Tibial nerve (tissue), 4 donors: ENCODE measurements at regions not wholly inside any gene's neighbourhood (a gene's known extent, or its start where the extent isn't known, plus 50 kb on each side); places are given as distances from the start of the nearest gene placed in this dataset.

ENCODE experiments used
- DNase-seq, 2 donors: peaks; one replicate each; pipeline ENCODE4 v3.0.0-alpha.2; 2019; ENCODE audit warnings: low spot score in 2 of 2
- H3K27ac ChIP-seq, 4 donors: fragments of 200-600 bp; sonication (generic) in 3 of 4; one replicate each; pipeline ENCODE4 v1.5.1; 2017 to 2019; ENCODE audit warnings: mild to moderate bottlenecking in 1 of 4
- H3K27me3 ChIP-seq, 2 donors: fragments of 200-600 bp; sonication (generic) in 1 of 2; one replicate each; pipeline versions ENCODE4 v1.5.1 to v1.6.0; 2017 to 2019
- H3K36me3 ChIP-seq, 3 donors: fragments of 200-600 bp; sonication (generic); one replicate each; pipeline ENCODE4 v1.5.1; 2018 to 2019
- H3K4me1 ChIP-seq, 4 donors: fragments of 200-600 bp; sonication (generic) in 3 of 4; one replicate each; pipeline ENCODE4 v1.5.1; 2017 to 2019
- H3K4me3 ChIP-seq, 4 donors: fragments of 200-600 bp; sonication (generic) in 3 of 4; one replicate each; pipeline ENCODE4 v1.5.1; 2017 to 2019; ENCODE audit warnings: mild to moderate bottlenecking in 1 of 4, moderate library complexity in 1 of 4
- H3K9me3 ChIP-seq, 4 donors: fragments of 200-600 bp; sonication (generic) in 3 of 4; one replicate each; pipeline ENCODE4 v1.5.1; 2017 to 2019
- EP300 ChIP-seq, 2 donors: sonication (generic); formaldehyde crosslinking; IDR thresholded peaks; one replicate each; pipeline ENCODE4 v1.6.1; 2017; ENCODE audit warnings: antibody characterized with exemption in 2 of 2, mild to moderate bottlenecking in 1 of 2
- POLR2A ChIP-seq, 2 donors: fragments of 450-650 bp; IDR thresholded peaks; one replicate each; pipeline ENCODE4 v1.6.1; 2017; ENCODE audit warnings: antibody characterized with exemption in 2 of 2, mild to moderate bottlenecking in 2 of 2, moderate library complexity in 2 of 2
- WGBS, 2 donors: methylation state at CpG; one replicate each; pipeline ENCODE4 v1.1.5; 2018; 5-methylcytosine and 5-hydroxymethylcytosine counted together
- TF ChIP-seq, protein P1 (sequence below), 5 experiments: fragments of 200-600 bp in 3 of 5; fragments of 450-650 bp in 2 of 5; sonication (generic) in 3 of 5; IDR thresholded peaks; one replicate each; pipeline ENCODE4 v1.5.1; 2016 to 2019; ENCODE audit warnings: antibody characterized with exemption in 5 of 5, mild to moderate bottlenecking in 3 of 5, moderate library complexity in 2 of 5

DNA sequence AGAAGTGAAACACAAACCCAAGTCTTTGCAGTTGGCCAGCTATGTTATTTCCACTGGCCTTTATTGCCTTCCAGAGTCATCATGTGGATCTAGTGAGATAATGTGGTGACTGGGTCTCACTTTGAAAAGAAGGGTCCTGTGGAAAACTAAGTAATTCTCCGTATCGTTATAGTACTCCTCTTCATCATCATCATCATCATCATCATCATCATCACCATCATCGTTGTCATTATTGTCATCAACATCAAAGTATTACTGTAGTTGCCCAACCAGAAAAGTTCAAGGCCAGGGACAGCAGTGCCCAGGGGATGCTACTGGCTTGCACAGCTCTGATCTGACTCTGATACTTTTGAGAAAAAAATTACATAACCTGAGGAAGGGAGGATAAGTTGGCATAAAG, 295.6 kb upstream of the F9 start:
- H3K4me3 ChIP-seq: no peak overlapping the region
- H3K27ac ChIP-seq: no peak overlapping the region
- WGBS, 2 donors: 87 to 97% methylated on average over 3 of the region's 3 CpGs
- H3K9me3 ChIP-seq: no peaks in the 10 kb centered on the region
- H3K27me3 ChIP-seq: no peaks in the 10 kb centered on the region
- DNase-seq: no peak
- H3K4me1 ChIP-seq: no peaks in the 10 kb centered on the region
- H3K36me3 ChIP-seq: no peaks in the 10 kb centered on the region
- TF ChIP-seq POLR2A (IDR thresholded peaks at IDR 0.05) (no peak), EP300 (IDR thresholded peaks at IDR 0.05) (no peak)
- TF ChIP-seq, protein P1, sequence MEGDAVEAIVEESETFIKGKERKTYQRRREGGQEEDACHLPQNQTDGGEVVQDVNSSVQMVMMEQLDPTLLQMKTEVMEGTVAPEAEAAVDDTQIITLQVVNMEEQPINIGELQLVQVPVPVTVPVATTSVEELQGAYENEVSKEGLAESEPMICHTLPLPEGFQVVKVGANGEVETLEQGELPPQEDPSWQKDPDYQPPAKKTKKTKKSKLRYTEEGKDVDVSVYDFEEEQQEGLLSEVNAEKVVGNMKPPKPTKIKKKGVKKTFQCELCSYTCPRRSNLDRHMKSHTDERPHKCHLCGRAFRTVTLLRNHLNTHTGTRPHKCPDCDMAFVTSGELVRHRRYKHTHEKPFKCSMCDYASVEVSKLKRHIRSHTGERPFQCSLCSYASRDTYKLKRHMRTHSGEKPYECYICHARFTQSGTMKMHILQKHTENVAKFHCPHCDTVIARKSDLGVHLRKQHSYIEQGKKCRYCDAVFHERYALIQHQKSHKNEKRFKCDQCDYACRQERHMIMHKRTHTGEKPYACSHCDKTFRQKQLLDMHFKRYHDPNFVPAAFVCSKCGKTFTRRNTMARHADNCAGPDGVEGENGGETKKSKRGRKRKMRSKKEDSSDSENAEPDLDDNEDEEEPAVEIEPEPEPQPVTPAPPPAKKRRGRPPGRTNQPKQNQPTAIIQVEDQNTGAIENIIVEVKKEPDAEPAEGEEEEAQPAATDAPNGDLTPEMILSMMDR (IDR thresholded peaks at IDR 0.05): no peak

DNA sequence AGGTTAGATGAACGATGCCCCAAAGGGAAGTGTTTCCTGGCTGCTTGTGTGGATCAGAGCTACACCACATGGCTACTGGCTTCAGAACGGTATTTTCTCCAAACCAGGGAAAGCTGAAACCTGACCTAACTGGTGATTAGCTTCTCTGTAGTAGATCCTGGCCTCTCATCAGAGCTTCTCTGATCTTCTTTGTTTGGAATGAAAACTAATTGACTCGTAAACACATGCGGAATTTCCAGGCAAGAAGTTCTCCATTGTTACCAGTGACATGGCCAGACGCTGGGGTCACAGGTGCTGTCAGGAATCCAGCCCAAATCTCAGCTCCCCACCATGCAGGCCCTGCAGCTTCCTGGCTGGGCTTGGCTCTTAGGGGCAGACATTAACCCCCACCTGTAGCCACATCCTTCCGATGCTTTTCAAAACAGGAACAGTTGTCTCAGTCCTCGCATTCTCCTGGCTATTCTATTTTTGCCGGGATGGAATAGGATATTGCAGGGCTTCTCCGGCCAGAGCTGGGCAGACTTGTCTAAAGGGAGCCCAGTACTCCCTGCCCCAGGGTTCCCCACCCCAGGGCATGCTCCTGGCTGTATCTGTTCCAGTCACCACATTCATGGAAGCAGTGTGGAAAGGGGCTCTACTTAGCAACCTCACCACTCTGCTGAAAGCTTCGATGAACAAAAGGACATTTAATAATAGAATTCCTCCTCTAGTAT, 305.4 kb upstream of the F9 start:
- DNase-seq: no peak
- H3K27ac ChIP-seq: no peak overlapping the region
- no peaks in the 10 kb centered on the region for H3K9me3 ChIP-seq
- no peaks in the 10 kb centered on the region for H3K36me3 ChIP-seq
- 20 to 44% methylated on average over 7 to 10 of the region's 10 CpGs for WGBS, 2 donors
- H3K4me3 ChIP-seq: no peak overlapping the region
- TF ChIP-seq, protein P1 (IDR thresholded peaks at IDR 0.05): no peak
- TF ChIP-seq EP300 (IDR thresholded peaks at IDR 0.05) (no peak), POLR2A (IDR thresholded peaks at IDR 0.05) (no peak)
- no peaks in the 10 kb centered on the region for H3K27me3 ChIP-seq
- no peaks in the 10 kb centered on the region for H3K4me1 ChIP-seq

DNA sequence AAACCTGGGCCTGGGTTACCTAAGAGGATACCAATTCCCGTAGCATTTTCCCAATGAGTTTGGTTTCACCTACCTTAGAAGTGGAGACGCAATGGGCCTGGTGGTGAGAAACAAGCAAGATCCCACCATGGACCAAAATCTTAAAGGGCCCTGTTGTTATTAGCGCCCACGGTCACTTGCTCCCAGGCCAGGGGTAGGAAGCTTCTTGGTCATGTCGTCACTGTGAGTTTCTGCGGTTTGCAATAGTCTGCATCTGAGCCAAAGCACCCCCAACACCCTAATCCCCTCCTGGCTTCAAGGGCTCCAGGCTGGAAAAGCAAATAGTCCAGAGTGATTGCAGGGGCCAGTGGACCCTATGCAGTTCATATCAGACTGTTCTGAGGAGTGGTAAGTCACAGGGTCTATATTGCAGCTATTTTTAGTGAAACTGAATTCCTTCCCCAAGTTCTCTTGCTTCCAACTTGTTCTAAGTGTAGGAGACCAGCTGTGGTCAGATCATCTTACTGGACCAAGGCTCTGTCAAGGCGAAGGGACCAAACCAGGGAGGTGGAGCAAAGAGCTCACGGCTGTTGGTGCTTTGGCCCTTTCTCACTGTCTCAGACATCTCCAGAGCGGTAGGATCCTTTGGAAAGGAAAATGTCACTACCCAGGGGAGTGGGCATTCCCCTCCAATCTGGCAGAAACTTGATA, 307.9 kb upstream of the F9 start:
- no peak for DNase-seq
- no peaks in the 10 kb centered on the region for H3K27me3 ChIP-seq
- 72 to 93% methylated on average over 8 to 9 of the region's 9 CpGs for WGBS, 2 donors
- H3K4me3 ChIP-seq: no peak overlapping the region
- H3K4me1 ChIP-seq: no peaks in the 10 kb centered on the region
- H3K27ac ChIP-seq: no peak overlapping the region
- H3K9me3 ChIP-seq: no peaks in the 10 kb centered on the region
- H3K36me3 ChIP-seq: no peaks in the 10 kb centered on the region
- TF ChIP-seq EP300 (IDR thresholded peaks at IDR 0.05) (no peak), POLR2A (IDR thresholded peaks at IDR 0.05) (no peak)
- TF ChIP-seq, protein P1 (IDR thresholded peaks at IDR 0.05): no peak

DNA sequence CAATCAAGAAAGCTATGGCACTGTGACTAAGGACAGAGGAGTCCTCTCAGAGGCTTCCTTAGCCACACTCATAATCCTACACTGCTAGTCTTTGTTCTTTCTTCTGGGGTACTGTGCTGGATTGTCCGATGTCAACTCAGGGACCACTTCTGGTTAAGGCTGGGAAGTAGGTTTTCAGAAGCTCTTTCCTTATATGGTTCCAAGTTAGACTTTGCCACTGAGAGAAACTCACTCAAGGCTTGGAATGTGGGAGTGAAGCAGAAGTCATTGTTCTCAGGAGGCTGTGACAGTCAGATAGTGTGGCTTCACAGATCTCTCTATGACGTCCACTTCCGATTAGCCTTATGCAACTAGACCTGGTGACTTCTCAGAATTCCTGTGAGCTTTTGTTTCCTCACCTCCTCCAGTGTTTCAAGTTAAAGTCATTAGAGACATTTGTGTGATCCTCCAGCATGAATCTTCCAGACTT, 317.3 kb upstream of the F9 start:
- Histone ChIP-seq H3K27ac (no peak overlapping the region), H3K36me3 (no peaks in the 10 kb centered on the region), H3K9me3 (no peaks in the 10 kb centered on the region), H3K4me1 (no peaks in the 10 kb centered on the region), H3K4me3 (no peak overlapping the region), H3K27me3 (peaks cover 0 to 4% of the 10 kb centered on the region in 2 donors)
- 79 to 86% methylated on average over 3 of the region's 3 CpGs for WGBS, 2 donors
- TF ChIP-seq EP300 (IDR thresholded peaks at IDR 0.05) (no peak), POLR2A (IDR thresholded peaks at IDR 0.05) (no peak)
- TF ChIP-seq, protein P1 (IDR thresholded peaks at IDR 0.05): no peak
- no peak for DNase-seq

DNA sequence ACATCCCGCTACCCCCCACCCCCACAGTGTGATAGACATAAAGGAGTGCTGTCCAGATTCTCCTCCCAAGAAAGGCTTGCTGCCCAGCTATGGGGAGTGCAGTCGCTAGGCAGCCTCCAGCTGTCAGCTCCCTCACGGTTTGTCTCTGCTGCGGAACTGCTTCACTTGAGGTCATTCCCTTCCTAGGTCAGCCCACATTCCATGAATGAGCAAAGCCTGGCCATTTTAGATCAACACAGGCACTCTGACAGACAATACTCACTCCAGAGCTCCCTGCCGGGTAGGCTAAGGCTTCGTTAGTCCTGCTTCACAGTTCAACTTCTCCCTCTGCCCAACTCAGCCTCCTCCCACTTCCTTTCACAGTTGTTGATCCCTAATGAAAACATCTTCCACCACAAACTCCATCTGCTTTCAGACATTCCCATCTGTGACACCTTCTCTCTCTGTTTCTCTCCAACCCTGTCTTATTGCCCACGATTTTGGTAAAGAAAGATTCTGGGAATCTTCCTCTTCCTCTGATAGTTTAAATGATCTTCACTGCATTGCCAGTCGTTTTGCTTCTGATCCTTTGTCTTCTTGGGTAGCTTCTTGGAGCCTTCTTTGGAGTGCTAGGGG, 318.9 kb upstream of the F9 start:
- TF ChIP-seq POLR2A (IDR thresholded peaks at IDR 0.05) (no peak), EP300 (IDR thresholded peaks at IDR 0.05) (no peak)
- TF ChIP-seq, protein P1 (IDR thresholded peaks at IDR 0.05): no peak
- Histone ChIP-seq H3K4me3 (no peak overlapping the region), H3K27me3 (peaks cover 0 to 4% of the 10 kb centered on the region in 2 donors), H3K4me1 (no peaks in the 10 kb centered on the region), H3K36me3 (no peaks in the 10 kb centered on the region), H3K9me3 (no peaks in the 10 kb centered on the region), H3K27ac (no peak overlapping the region)
- DNase-seq: no peak
- WGBS, 2 donors: 25% methylated on average over 5 to 8 of the region's 8 CpGs
